H9 (cell line): ENCODE measurements at regions not wholly inside any gene's neighbourhood (a gene's known extent, or its start where the extent isn't known, plus 50 kb on each side); places are given as distances from the start of the nearest gene placed in this dataset.

Experiments used
- DNase-seq: peaks from one replicate; pipeline ENCODE4 v3.0.0-alpha.2; 2017
- H2AFZ ChIP-seq: one replicate; pipeline ENCODE4 v1.6.1; 2013; ENCODE audit warnings: mild to moderate bottlenecking, low read length, control low read depth, moderate library complexity
- H2AK5ac ChIP-seq: 2 replicates; pipeline ENCODE4 v1.6.1; 2013; ENCODE audit warnings: low read length, control low read depth, mixed read lengths; ENCODE audit not compliant: insufficient read length
- H2BK120ac ChIP-seq: one replicate; pipeline ENCODE4 v1.6.1; 2013; ENCODE audit warnings: low read depth, mild to moderate bottlenecking, low read length, control low read depth, inconsistent platforms; ENCODE audit not compliant: poor library complexity, severe bottlenecking
- H2BK12ac ChIP-seq: 2 replicates; pipeline ENCODE4 v1.6.1; 2013; ENCODE audit warnings: low read length, control low read depth, mixed read lengths, low read depth; ENCODE audit not compliant: insufficient read length
- H2BK15ac ChIP-seq: 2 replicates; pipeline ENCODE4 v1.6.1; 2013; ENCODE audit warnings: low read depth, low read length, control low read depth
- H2BK20ac ChIP-seq: one replicate; pipeline ENCODE4 v1.6.1; 2013; ENCODE audit warnings: low read depth, mild to moderate bottlenecking, low read length, control low read depth, inconsistent platforms; ENCODE audit not compliant: poor library complexity, severe bottlenecking
- H2BK5ac ChIP-seq: 2 replicates; pipeline ENCODE4 v1.6.1; 2013; ENCODE audit warnings: low read length, control low read depth, mixed read lengths; ENCODE audit not compliant: insufficient read length
- H3K14ac ChIP-seq: 2 replicates; pipeline ENCODE4 v1.6.1; 2013; ENCODE audit warnings: low read length, control low read depth; ENCODE audit not compliant: insufficient read depth
- H3K18ac ChIP-seq: 2 replicates; pipeline ENCODE4 v1.6.1; 2013; ENCODE audit warnings: low read depth, mild to moderate bottlenecking, mixed read lengths, low read length, control low read depth; ENCODE audit not compliant: insufficient read length
- H3K23ac ChIP-seq: 2 replicates; pipeline ENCODE4 v1.6.1; 2013; ENCODE audit warnings: low read length, control low read depth, mixed read lengths, low read depth; ENCODE audit not compliant: insufficient read length
- H3K23me2 ChIP-seq: 2 replicates; pipeline ENCODE4 v1.6.1; 2013; ENCODE audit warnings: low read depth, mild to moderate bottlenecking, mixed read lengths, low read length, control low read depth; ENCODE audit not compliant: insufficient read length, poor library complexity, severe bottlenecking
- H3K27ac ChIP-seq: 2 replicates; pipeline ENCODE4 v1.5.1; 2013; ENCODE audit warnings: low read length, control low read depth, mixed read lengths, low read depth; ENCODE audit not compliant: insufficient read length
- H3K27me3 ChIP-seq: 2 replicates; pipeline ENCODE4 v1.6.1; 2013; ENCODE audit warnings: low read length, control low read depth, inconsistent platforms; ENCODE audit not compliant: insufficient read depth
- H3K4ac ChIP-seq: 2 replicates; pipeline ENCODE4 v1.6.1; 2013; ENCODE audit warnings: low read depth, mild to moderate bottlenecking, control low read depth, inconsistent platforms, low read length, moderate library complexity
- H3K4me1 ChIP-seq: 2 replicates; pipeline ENCODE4 v1.6.1; 2013; ENCODE audit warnings: low read length, control low read depth, inconsistent platforms; ENCODE audit not compliant: insufficient read depth
- H3K4me2 ChIP-seq: 2 replicates; pipeline ENCODE4 v1.6.1; 2013; ENCODE audit warnings: low read length, control low read depth, mixed read lengths; ENCODE audit not compliant: insufficient read length, insufficient read depth
- H3K56ac ChIP-seq: 2 replicates; pipeline ENCODE4 v1.6.1; 2013; ENCODE audit warnings: low read depth, mild to moderate bottlenecking, mixed read lengths, low read length, control low read depth; ENCODE audit not compliant: insufficient read length
- H3K79me1 ChIP-seq: 2 replicates; pipeline ENCODE4 v1.6.1; 2013; ENCODE audit warnings: low read depth, mild to moderate bottlenecking, moderate library complexity, low read length, control low read depth, inconsistent platforms; ENCODE audit not compliant: insufficient read depth, poor library complexity, severe bottlenecking
- H3K79me2 ChIP-seq: 2 replicates; pipeline ENCODE4 v1.6.1; 2013; ENCODE audit warnings: low read length, control low read depth, inconsistent platforms; ENCODE audit not compliant: insufficient read depth
- H3K9ac ChIP-seq: 2 replicates; pipeline ENCODE4 v1.6.1; 2013; ENCODE audit warnings: low read length, control low read depth, mixed read lengths; ENCODE audit not compliant: insufficient read length; ENCODE audit errors: extremely low read depth
- H3K9me3 ChIP-seq: one replicate; pipeline ENCODE4 v1.6.1; 2013; ENCODE audit warnings: low read depth, low read length, inconsistent platforms; ENCODE audit not compliant: control insufficient read depth
- H3T11ph ChIP-seq: one replicate; pipeline ENCODE4 v1.6.1; 2013; ENCODE audit warnings: mild to moderate bottlenecking, low read length, control low read depth, inconsistent platforms
- H4K20me1 ChIP-seq: one replicate; pipeline ENCODE4 v1.6.1; 2013; ENCODE audit not compliant: control insufficient read depth, insufficient read length, insufficient read depth
- H4K5ac ChIP-seq: 2 replicates; pipeline ENCODE4 v1.6.1; 2013; ENCODE audit warnings: low read depth, mild to moderate bottlenecking, mixed read lengths, low read length, control low read depth; ENCODE audit not compliant: insufficient read length
- H4K8ac ChIP-seq: replicated peaks from 2 replicates; pipeline ENCODE4 v1.6.1; 2013; ENCODE audit warnings: low read length, control low read depth, mixed read lengths, low read depth; ENCODE audit not compliant: insufficient read length
- H4K91ac ChIP-seq: 2 replicates; pipeline ENCODE4 v1.6.1; 2013; ENCODE audit warnings: low read depth, mild to moderate bottlenecking, moderate library complexity, mixed read lengths, low read length, control low read depth; ENCODE audit not compliant: insufficient read length
- H3K27ac Mint-ChIP-seq, 3 experiments: 2 replicates in 2 of 3; 3 replicates in 1 of 3; pipeline ENCODE4 v1.8.0; 2020 to 2021; ENCODE audit warnings: mixed read lengths in 3 of 3, mild to moderate bottlenecking in 1 of 3, moderate library complexity in 1 of 3
- H3K27me3 Mint-ChIP-seq: 2 replicates; pipeline ENCODE4 v1.8.0; 2021; ENCODE audit warnings: low read depth, mild to moderate bottlenecking, moderate library complexity, mixed read lengths
- H3K36me3 Mint-ChIP-seq, 3 experiments: 2 replicates in 2 of 3; 3 replicates in 1 of 3; pipeline ENCODE4 v1.8.0; 2020 to 2021; ENCODE audit warnings: low read depth in 3 of 3, mixed read lengths in 3 of 3; ENCODE audit not compliant: insufficient read depth in 1 of 3
- H3K4me1 Mint-ChIP-seq, 2 experiments: 2 replicates each; pipeline ENCODE4 v1.8.0; 2020; ENCODE audit warnings: mixed read lengths in 2 of 2
- H3K4me3 Mint-ChIP-seq, 2 experiments: 2 replicates in 1 of 2; 3 replicates in 1 of 2; pipeline ENCODE4 v1.8.0; 2020 to 2021; ENCODE audit warnings: mild to moderate bottlenecking in 2 of 2, mixed read lengths in 2 of 2, moderate library complexity in 1 of 2
- H3K9me3 Mint-ChIP-seq, 2 experiments: 2 replicates in 1 of 2; 3 replicates in 1 of 2; pipeline ENCODE4 v1.8.0; 2020; ENCODE audit warnings: mild to moderate bottlenecking in 2 of 2, mixed read lengths in 2 of 2, moderate library complexity in 1 of 2
- CTCF ChIP-seq: fragments of 200-600 bp; sonication (generic); conservative IDR thresholded peaks from 3 replicates; pipeline ENCODE4 v1.8.0; 2021; ENCODE audit warnings: antibody characterized with exemption, mild to moderate bottlenecking
- WGBS: extraction: QIAGEN DNeasy Blood & Tissue Kit; methylation state at CpG from one replicate; pipeline ENCODE4 v1.1.7; 2013; ENCODE audit warnings: missing lambda C conversion rate, low lambda C conversion rate, mixed read lengths; ENCODE audit not compliant: insufficient read length; ENCODE audit errors: extremely low coverage; 5-methylcytosine and 5-hydroxymethylcytosine counted together

- H2AFZ ChIP-seq: no peak overlapping the region
- H3T11ph ChIP-seq: no peak overlapping the region
Measured at GRCh38 chr7:121447911-121448300, 51.8 kb upstream of the FAM3C start.

More at GRCh38 chr7:121447911-121448300, 51.8 kb upstream of the FAM3C start:
- Histone ChIP-seq H3K14ac (no peak overlapping the region), H3K9ac (no peak overlapping the region), H3K79me1 (no peaks in the 10 kb centered on the region), H3K18ac (no peak overlapping the region), H3K27me3 (no peaks in the 10 kb centered on the region), H3K23me2 (no peaks in the 10 kb centered on the region), H2BK12ac (no peak overlapping the region), H2BK15ac (no peak overlapping the region), H2AK5ac (no peak overlapping the region), H3K4me2 (no peak overlapping the region), H2BK20ac (no peak overlapping the region), H4K20me1 (no peaks in the 10 kb centered on the region), H2BK5ac (no peak overlapping the region), H3K4me1 (no peaks in the 10 kb centered on the region), H3K4ac (no peak overlapping the region), H4K5ac (no peak overlapping the region), H4K8ac (no peak overlapping the region), H3K79me2 (no peaks in the 10 kb centered on the region), H4K91ac (no peak overlapping the region), H3K56ac (no peak overlapping the region), H3K27ac (no peak overlapping the region), H3K9me3 (no peaks in the 10 kb centered on the region), H3K23ac (no peak overlapping the region), H2BK120ac (no peak overlapping the region)
- no peak for TF ChIP-seq CTCF
- no peak for DNase-seq
- Mint-ChIP-seq H3K9me3 (no peaks in the 10 kb centered on the region), H3K4me1 (peaks cover 3 to 6% of the 10 kb centered on the region in 2 experiments; a peak in 1 of 4 replicates), H3K36me3 (no peaks in the 10 kb centered on the region), H3K27me3 (no peaks in the 10 kb centered on the region; the same call in 1 of the 2 replicates), H3K4me3 (no peak overlapping the region), H3K27ac (no peak overlapping the region; a peak in 1 of 7 replicates)
- no CpG with 5 or more reads among the region's 4 CpGs for WGBS
